NCI-H69 (cell line): ENCODE measurements at regions not wholly inside any gene's neighbourhood (a gene's known extent, or its start where the extent isn't known, plus 50 kb on each side); places are given as distances from the start of the nearest gene placed in this dataset.
"Not testable (repeated sequence)": the region's sequence is repeated elsewhere in the genome, so short reads cannot be mapped to it uniquely, and the experiment has no call there.

Experiments used
- DNase-seq: peaks from one replicate; lab custom pipeline; 2025; lab: John Stamatoyannopoulos, UW

DNA sequence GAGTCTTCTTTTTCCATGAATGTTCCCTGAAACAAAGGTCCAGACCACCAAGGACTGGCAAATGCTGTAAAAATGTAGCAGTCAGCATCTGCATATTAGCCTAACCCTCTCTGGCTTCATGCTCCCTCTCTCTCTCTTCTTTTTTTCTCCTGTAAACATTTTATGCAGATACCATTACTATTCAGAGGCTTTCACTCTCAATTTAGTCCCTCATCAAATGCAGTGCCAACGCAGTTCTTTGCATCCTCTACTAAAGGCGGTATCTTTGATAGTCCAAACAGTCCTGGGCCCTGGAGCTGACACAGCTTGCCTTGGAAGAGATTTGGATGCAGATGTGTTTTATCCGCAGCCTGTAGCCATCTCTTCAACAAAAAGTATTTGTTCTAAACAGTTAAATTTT is 167.1 kb upstream of the MMS22L start:
- no peak for DNase-seq

- DNase-seq = peak; percentile 30
These were observed 173.1 kb upstream of the MMS22L start for GRCh38 chr6:97456070-97456469.

- DNase-seq = no peak
These were observed 176.5 kb upstream of the MMS22L start for GRCh38 chr6:97459535-97459934.

- no peak for DNase-seq
These were observed 177.0 kb upstream of the MMS22L start for GRCh38 chr6:97459986-97460385.

DNA sequence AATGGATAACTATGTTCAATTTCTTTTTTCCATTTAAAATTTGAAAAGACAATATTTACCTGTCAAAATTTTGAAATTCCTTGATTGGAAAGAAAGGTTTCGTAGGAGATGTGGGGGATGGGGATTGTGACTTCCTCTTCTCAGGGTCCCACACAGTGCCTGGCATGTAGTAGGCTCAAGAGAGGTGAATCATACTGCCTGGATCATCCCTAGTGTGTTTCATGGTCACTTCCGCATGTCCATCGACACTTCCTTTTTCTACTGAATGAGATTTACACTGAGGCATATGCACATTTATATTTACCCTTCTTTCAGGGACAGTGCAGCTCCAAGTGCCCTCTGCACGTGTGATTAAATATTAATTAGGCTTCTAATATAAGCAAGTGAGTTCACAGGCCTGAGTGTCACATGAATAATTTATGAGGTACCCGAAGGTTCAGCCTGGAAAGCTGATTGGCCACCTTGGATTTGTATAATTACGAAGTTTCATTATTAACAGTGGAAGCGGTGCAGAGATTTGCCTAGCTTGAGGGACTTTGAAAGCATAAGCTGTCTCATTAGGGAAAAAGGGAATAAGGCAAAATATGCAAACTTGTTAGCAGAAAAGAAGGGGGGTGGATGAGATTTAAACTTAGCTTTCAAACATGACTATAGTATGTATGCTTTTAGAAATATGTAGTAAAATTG is 177.5 kb upstream of the MMS22L start:
- DNase-seq = no peak

GRCh38 chr6:97461218-97461617 is 178.2 kb upstream of the MMS22L start:
- peak; percentile 38 for DNase-seq

DNA sequence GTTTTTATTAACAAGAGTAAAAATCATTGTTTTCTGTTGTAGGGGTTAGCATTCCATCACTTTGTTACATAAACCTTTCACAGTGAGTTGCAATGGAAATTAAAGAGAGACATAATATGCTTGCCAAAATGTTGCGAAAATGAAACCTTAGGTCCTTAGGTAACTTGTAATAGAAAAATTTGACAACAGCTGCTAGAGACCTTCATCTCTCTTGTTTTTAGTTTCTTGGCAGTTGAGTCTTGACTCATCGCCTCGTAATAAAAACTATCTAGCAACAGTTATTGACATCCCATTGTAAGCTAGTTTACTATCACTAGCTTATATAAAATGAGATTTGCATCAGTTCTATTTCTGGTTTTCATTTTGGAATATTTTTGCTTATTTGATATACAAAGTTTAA is 179.0 kb upstream of the MMS22L start:
- DNase-seq = no peak

DNA sequence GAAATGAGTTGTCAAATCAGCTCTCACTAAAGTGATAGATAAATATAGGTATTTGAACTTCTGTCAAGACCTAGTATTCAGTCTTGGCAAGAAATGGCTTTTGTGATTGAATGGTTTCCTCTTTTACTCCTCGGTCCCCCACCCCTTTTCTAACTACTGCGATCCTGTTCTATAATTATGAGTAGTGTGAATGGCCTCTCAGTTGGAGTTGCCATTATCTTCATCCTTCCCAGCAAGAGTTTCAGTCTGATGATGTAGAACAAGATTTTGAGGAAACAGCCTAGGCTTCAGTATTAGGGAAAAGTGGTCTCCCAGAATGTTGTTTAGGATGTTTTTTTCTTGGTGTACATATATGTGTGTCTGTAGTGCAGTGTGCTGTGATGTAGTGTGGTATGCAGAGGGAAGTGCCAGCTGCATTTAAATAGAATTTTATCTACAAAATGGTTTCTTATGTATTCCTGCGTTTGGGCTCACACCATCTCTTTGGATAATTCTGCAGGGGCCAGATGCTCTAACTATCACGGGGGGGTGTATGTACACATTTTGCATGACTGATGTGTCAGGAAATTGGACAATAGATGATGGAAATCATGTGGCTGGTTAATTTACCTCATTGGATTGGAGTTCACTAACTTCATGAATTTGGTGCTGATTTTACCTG is 180.1 kb upstream of the MMS22L start:
- peak; percentile 91 for DNase-seq

DNA sequence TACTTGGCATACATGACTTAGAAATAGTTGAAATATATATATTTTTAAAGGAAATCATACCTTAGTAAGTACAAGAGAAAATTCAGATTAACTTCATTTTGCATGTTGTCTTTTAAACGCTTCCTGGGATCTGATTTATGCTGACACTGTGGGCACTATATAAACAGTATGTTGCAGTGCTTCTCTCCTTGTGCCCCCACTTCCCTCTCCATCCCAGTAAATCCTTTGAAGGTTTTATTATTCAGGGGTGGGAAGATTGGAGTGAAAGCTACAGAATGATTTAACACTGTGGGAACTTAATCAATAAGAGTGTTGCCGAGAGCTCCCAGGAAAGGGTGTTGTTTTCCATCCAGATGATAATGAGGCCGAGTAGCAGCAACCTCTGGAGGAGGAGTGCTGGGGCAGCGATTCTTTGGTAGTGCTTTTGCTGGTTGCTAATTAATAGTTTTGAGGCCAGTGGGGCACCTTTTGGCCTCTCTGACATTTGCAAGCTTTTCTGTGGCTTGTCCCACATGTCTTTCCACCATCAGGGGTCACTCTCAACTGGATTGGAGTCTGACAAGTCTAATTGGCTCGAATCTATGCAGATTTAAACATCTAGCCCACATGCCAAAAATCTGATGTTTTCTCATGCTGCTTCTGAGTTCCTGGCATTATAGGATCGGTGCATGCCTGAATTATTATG is 183.0 kb upstream of the MMS22L start:
- peak; percentile 16 for DNase-seq

DNA sequence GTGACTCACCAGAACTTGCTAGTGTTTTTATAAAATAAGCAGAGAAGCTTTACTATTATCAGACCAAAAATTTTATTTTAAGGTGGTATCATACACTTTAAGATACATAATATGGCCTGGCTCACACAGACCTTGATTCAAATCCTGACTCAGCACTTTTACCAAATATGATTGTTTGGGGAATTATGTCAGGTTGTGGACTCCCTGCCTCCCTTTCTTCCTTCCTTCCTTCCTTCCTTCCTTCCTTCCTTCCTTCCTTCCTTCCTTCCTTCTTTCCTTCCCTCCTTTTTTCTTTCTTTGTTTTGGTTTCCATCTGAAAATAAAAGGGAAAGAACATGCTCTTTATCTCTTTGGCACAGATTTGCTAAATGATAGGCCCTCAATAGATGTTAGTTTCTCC is 186.0 kb upstream of the MMS22L start:
- no peak for DNase-seq

DNA sequence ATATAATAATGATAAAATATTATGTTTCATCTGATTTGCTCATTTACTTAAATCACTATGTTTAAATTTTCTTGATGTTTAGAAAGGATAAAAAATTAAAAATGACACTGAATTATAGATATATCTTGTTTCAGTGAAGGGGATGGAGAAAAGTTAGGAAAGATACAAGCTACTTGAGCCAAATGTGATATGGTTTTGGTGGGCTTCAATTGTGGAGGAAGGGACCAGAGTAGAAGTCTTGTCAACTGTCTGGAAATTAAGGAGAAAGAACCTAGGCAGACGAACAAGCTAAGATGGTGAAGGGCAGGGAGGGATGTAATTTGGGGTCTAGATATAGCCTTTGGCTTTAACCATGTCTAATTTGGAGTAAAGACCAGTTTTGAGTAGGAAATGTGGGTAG is 186.4 kb upstream of the MMS22L start:
- no peak for DNase-seq

GRCh38 chr6:97470322-97470721 is 187.3 kb upstream of the MMS22L start:
- no peak for DNase-seq

- no peak for DNase-seq
These were observed 191.0 kb upstream of the MMS22L start for GRCh38 chr6:97473979-97474378.

- DNase-seq = peak; percentile 90
These were observed 214.8 kb upstream of the MMS22L start for GRCh38 chr6:97497713-97498331.

GRCh38 chr6:97501853-97502252 is 218.8 kb upstream of the MMS22L start:
- peak; percentile 58 for DNase-seq

- DNase-seq = peak; percentile 10
These were observed 225.6 kb upstream of the MMS22L start for GRCh38 chr6:97508646-97509045.

- DNase-seq = not testable (repeated sequence)
These were observed 230.2 kb upstream of the MMS22L start for GRCh38 chr6:97513260-97513659.

- peak; percentile 99 for DNase-seq
These were observed 241.8 kb upstream of the MMS22L start for GRCh38 chr6:97524811-97525210.

- no peak for DNase-seq
These were observed 252.8 kb upstream of the MMS22L start for GRCh38 chr6:97535800-97536199.

DNA sequence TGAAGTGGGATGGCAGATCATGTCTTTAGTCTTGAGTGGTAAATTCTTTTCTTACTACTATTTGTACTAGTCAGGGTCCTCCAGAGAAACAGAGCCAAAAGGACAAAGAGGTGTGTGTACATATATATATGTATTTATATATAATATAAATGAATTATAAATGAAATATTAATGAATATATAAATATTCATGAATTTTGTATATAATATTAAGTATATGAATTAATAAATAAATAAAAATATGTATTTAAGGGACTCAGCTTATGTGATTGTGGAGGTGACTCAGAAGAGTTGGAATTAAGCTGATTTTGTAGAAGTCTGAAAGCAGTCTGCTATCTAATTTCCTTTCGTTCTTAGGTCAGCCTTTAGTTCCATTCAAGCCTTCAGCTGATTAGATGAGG is 265.3 kb upstream of the MMS22L start:
- no peak for DNase-seq

DNA sequence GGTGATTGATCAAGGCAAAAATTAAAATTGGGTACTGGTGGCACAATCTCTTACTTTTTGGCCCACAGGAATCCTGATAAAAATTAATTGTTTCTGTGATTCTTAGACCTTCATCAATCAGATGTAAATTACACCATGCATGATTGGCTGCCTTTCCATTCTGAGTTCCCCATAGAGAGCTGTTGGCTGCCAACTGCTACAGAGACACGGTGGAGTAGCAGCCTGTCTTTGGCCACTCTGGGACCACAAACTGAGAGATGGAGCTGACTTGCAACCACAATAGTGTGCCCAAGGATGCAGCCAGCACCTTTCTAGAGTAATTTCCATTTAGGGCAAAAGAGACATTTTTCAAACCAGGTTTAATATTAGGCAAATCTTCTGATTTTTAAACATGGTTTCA is 274.3 kb upstream of the MMS22L start:
- DNase-seq = peak; percentile 65

DNA sequence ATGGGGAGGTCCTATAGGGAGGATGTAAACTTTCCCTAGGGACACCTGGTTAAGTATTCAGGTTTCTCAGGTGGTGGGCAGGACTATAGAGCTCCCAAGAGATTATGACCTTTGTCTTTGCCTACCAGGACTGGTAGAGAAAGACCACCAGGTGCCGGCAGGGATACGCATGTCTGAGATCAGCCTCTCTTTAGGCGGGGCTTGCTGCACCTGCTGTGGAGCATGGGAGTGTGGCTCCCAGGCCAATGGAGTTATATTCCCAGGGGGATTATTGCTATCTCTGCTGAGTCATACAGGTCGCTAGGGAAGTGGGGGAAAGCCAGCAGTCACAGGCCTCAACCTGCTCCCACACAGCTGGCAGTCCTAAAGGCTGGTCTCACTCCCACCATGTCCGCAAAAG is 280.5 kb upstream of the MMS22L start:
- DNase-seq = peak; percentile 29

- DNase-seq = no peak
These were observed 289.9 kb upstream of the MMS22L start for GRCh38 chr6:97572943-97573342.
